ENCODE measurements at regions not wholly inside any gene's neighbourhood (a gene's known extent, or its start where the extent isn't known, plus 50 kb on each side); places are given as distances from the start of the nearest gene placed in this dataset.

- no peak overlapping the region for H3K27ac ChIP-seq (ENCODE audit: low read depth, low read length)
- H3K14ac ChIP-seq (ENCODE audit: insufficient read length), result no peak overlapping the region
- no peak overlapping the region for H3K4ac ChIP-seq (replicated peaks; ENCODE audit: insufficient read length, low read depth, low read length)
- no peak overlapping the region for H3K56ac ChIP-seq (replicated peaks; ENCODE audit: insufficient read length, low read depth, low read length)
- FAIRE-seq (no peak), DNase-seq (ENCODE audit: low read depth in 1 of 2, low spot score in 2 of 2) (no peak)
- H3K79me2 ChIP-seq (ENCODE audit: control insufficient read depth in 1 of 2, insufficient read depth in 2 of 2, low read length in 2 of 2), result no peaks in the 10 kb centered on the region
- H3K23me2 ChIP-seq (ENCODE audit: low read depth, low read length), result no peaks in the 10 kb centered on the region
- H2BK20ac ChIP-seq (ENCODE audit: low read length), result no peak overlapping the region
- H3K4me2 ChIP-seq (ENCODE audit: insufficient read depth in 1 of 2, low read depth in 2 of 2, low read length in 2 of 2), result no peak overlapping the region
- no peak overlapping the region for H3K4me3 ChIP-seq (ENCODE audit: extremely low read depth in 1 of 4, insufficient read depth in 2 of 4, low read depth in 3 of 4, low read length in 4 of 4)
- H2AK5ac ChIP-seq (ENCODE audit: low read depth, low read length), result no peak overlapping the region
- CTCF ChIA-PET (ENCODE audit: partially characterized antibody), result no interaction called here
- no peak overlapping the region for H4K8ac ChIP-seq (ENCODE audit: extremely low read depth, insufficient read depth, low read length)
- H4K91ac ChIP-seq (replicated peaks; ENCODE audit: insufficient read length, low read length), result no peak overlapping the region
- H3K18ac ChIP-seq (ENCODE audit: extremely low read depth, low read length), result no peak overlapping the region
- peaks cover 7% of the 10 kb centered on the region in 2 experiments; a peak in 1 of 4 replicates for H3K9me3 ChIP-seq (ENCODE audit: insufficient read depth in 2 of 2, low read depth in 1 of 2, low read length in 1 of 2)
- no peak overlapping the region for H2AFZ ChIP-seq (ENCODE audit: low read length)
- H3K23ac ChIP-seq (ENCODE audit: insufficient read length), result no peak overlapping the region
- H2BK120ac ChIP-seq (replicated peaks; ENCODE audit: low read depth, low read length), result no peak overlapping the region
- no peak overlapping the region for H2BK15ac ChIP-seq (ENCODE audit: low read length)
- H3K9ac ChIP-seq (replicated peaks in 1 of 4; ENCODE audit: extremely low read depth in 1 of 4, low read depth in 3 of 4, low read length in 3 of 4), result no peak overlapping the region
- 84% methylated on average over 4 of the region's 4 CpGs; no CpG with 5 or more reads in 1 of the 2 experiments for WGBS, 2 experiments (ENCODE audit: extremely low coverage in 1 of 2, insufficient coverage in 1 of 2, insufficient read length in 1 of 2, insufficient replicate concordance in 2 of 2, low coverage in 1 of 2, low lambda C conversion rate in 2 of 2, missing lambda C conversion rate in 1 of 2)
- peaks cover 0 to 13% (median 9%) of the 10 kb centered on the region in 4 experiments; a peak in 4 of 7 replicates for H3K4me1 ChIP-seq (replicated peaks in 1 of 4; ENCODE audit: control insufficient read depth in 3 of 4, insufficient read depth in 4 of 4, low read length in 3 of 4)
- H3K27me3 ChIP-seq (replicated peaks in 1 of 4; ENCODE audit: control insufficient read depth in 3 of 4, extremely low read depth in 1 of 4, insufficient read depth in 3 of 4, low read length in 3 of 4), result no peaks in the 10 kb centered on the region
- no peaks in the 10 kb centered on the region; a peak in 1 of 8 replicates for H3K36me3 ChIP-seq (ENCODE audit: control insufficient read depth in 2 of 4, insufficient read depth in 4 of 4, low read length in 3 of 4)
- no peak overlapping the region for H2BK12ac ChIP-seq (ENCODE audit: low read depth, low read length)
- no peaks in the 10 kb centered on the region for H3K79me1 ChIP-seq (ENCODE audit: low read depth, low read length)
- no peak overlapping the region for H2BK5ac ChIP-seq (ENCODE audit: low read depth, low read length)
- no peaks in the 10 kb centered on the region for H4K20me1 ChIP-seq (replicated peaks in 1 of 2; ENCODE audit: control insufficient read depth in 1 of 2, insufficient read depth in 2 of 2, low read length in 2 of 2)
- H4K5ac ChIP-seq (ENCODE audit: insufficient read length, low read depth, low read length), result no peak overlapping the region
- TF ChIP-seq RBBP5 (IDR thresholded peaks at IDR 0.05; ENCODE audit: borderline replicate concordance, low read depth, low read length) (no peak), SUZ12 (IDR thresholded peaks at IDR 0.05; ENCODE audit: low read length) (no peak), CHD1 (IDR thresholded peaks at IDR 0.05; ENCODE audit: low read depth, low read length) (no peak), RXRA (IDR thresholded peaks at IDR 0.05; ENCODE audit: insufficient read depth, low read depth, low read length) (no peak), POLR2A (IDR thresholded peaks at IDR 0.05; ENCODE audit: control extremely low read depth in 1 of 2, low read depth in 2 of 2, low read length in 2 of 2) (no peak), CREB1 (IDR thresholded peaks at IDR 0.05) (no peak), EGR1 (IDR thresholded peaks at IDR 0.05; ENCODE audit: borderline replicate concordance, low read depth, low read length) (no peak), POU5F1 (IDR thresholded peaks at IDR 0.05; ENCODE audit: low read depth, low read length) (no peak)
- POLR2A ChIA-PET (ENCODE audit: partially characterized antibody), result interaction anchor here (0.8 kb wide), 1 partner anchor 549 kb away, joined by 4 read pairs; no protein-coding TSS in a partner anchor
Observed at GRCh38 chr5:124466011-124466410, 280.4 kb downstream of the ZNF608 start.

Data from H1 (cell line).